Heart left ventricle (tissue), 13 donors: ENCODE measurements at regions not wholly inside any gene's neighbourhood (a gene's known extent, or its start where the extent isn't known, plus 50 kb on each side); places are given as distances from the start of the nearest gene placed in this dataset.

Source experiments
- CTCF ChIP-seq, 12 donors: fragments of 200-600 bp; sonication (generic) in 4 of 12; IDR thresholded peaks; one replicate each; pipeline versions ENCODE4 v1.5.0 to v1.8.0; 2018 to 2022; ENCODE audit warnings: antibody characterized with exemption in 12 of 12, mild to moderate bottlenecking in 5 of 12
- POLR2A ChIP-seq, 2 donors: fragments of 450-650 bp; IDR thresholded peaks; one replicate each; pipeline ENCODE4 v1.6.1; 2017; ENCODE audit warnings: antibody characterized with exemption in 2 of 2, mild to moderate bottlenecking in 2 of 2, moderate library complexity in 2 of 2
- donor health status: ischemic (EF 13 %, LVEDD 7.1; RV severe dilation, severe dysfunction).
- donor health status: DM: no; HTN: yes; CAD: no.
- donor health status: DM: no; HTN: no; CAD: no.
- donor health status: ischemic (EF 25% LVEDD 6.9; RV normal size, moderate dysfunction).
- donor health status: ischemic (EF 25% LVEDD 5.7; RV mildly dilated, moderate dysfunction).
- donor health status: ischemic (EF 35%, LVEDD 5.7; RV mildly dilated, moderate dysfunction).
- donor health status: nonischemic (EF 11% LVEDD 7.7; RV severe dilation, severe dysfunction).
- donor health status: DM: yes; HTN: yes; CAD: no.
- donor health status: PGD.
- donor health status: ischemic (EF 29% LVEDD 5.4; RV normal size, mild dysfunction).
- donor health status: nonischemic (EF 23%, LVEDD 6.1; RV moderate dilation, normal function).

GRCh38 chr10:120314442-120314841 lies 142.6 kb upstream of the PLPP4 start:
- TF ChIP-seq CTCF (IDR thresholded peaks at IDR 0.05) (no peak), POLR2A (IDR thresholded peaks at IDR 0.05) (no peak)
